GM18526 (cell line): ENCODE measurements at regions not wholly inside any gene's neighbourhood (a gene's known extent, or its start where the extent isn't known, plus 50 kb on each side); places are given as distances from the start of the nearest gene placed in this dataset.

Experiments used
- POLR2A ChIP-seq: IDR thresholded peaks from 3 replicates; pipeline ENCODE4 v1.6.1; 2011; ENCODE audit not compliant: insufficient read length; ENCODE audit errors: extremely low read depth

DNA sequence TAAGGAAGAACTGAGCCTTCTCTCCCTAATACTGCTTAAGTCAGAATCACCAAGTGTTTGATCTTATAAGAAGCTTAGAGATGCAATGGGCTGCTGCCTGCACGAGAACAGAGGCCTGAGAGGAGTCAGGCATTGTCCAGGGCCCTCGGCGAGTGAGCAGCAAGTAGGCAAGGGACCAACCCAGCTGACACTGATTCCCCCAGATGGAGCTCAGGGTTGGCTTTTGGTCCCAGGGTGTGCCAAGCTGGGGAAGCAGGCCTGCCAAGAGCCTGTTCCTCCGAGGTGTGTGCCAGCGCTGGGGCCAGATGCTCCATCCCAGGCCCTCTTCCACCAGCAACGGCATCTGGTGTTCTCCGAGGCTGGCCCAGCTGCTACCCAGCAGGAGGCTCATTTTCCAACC, 222.0 kb upstream of the ZMIZ1 start:
- TF ChIP-seq POLR2A: no peak

- no peak for TF ChIP-seq POLR2A
Observed at GRCh38 chr10:78847485-78847884, 221.3 kb upstream of the ZMIZ1 start.

- TF ChIP-seq POLR2A: no peak
Observed at GRCh38 chr10:78849115-78849514, 219.7 kb upstream of the ZMIZ1 start.

- no peak for TF ChIP-seq POLR2A
Observed at GRCh38 chr10:78849731-78850130, 219.0 kb upstream of the ZMIZ1 start.

GRCh38 chr10:78850644-78851435, 217.9 kb upstream of the ZMIZ1 start:
- no peak for TF ChIP-seq POLR2A

GRCh38 chr10:78851647-78852046, 217.1 kb upstream of the ZMIZ1 start:
- TF ChIP-seq POLR2A: no peak

DNA sequence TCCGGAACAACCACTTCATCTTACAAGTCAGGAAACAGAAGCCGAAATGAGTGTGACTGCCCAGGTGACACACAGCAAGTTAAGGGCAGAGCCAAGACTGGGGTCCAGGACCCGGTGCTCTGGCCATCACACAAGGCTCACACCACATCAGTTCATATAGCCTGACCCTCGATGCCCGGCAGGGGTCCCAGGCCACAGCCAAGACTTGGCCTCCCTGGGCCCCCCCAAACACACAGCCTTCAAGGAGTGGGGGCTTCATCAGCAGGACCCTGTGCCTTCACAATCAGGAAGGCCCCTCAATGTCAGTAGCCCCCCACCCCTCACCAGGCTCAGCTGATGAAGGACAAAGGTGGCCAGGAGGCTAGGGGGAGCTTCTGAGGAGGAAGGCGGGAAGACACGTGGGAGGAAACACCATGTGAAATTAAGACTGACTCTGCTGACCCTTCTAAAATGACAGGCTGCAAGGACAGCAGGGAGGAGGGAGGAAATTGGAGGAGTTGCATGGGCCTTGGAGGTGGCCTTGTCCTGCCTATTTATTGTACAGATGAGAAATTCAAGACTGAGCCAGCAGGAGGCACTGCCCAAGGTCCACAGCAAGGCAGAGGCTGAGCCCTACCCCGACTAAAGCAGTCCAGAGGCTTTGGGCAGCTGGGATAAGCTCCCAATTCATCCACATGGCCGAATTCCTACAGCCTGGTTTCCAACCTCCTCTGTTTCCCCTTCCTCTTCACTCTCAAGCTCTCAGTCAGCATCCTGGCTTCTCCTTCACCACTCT, 216.1 kb upstream of the ZMIZ1 start:
- TF ChIP-seq POLR2A: no peak

DNA sequence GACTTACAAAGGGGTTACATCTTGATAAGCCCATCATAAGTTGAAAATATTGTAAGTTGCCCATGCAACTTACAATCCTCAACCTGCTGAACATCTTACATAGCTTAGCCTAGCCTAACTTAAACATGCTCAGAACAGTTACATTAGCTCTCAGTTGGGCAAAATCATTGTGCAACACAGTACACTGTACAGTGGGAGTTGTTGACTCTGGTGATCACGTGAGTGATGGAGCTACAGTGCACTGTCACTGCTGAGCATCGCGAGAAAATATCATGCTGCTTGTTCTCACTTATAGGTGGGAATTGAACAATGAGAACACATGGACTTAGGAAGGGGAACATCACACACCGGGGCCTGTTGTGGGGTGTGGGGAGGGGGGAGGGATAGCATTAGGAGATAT, 214.9 kb upstream of the ZMIZ1 start:
- no peak for TF ChIP-seq POLR2A

DNA sequence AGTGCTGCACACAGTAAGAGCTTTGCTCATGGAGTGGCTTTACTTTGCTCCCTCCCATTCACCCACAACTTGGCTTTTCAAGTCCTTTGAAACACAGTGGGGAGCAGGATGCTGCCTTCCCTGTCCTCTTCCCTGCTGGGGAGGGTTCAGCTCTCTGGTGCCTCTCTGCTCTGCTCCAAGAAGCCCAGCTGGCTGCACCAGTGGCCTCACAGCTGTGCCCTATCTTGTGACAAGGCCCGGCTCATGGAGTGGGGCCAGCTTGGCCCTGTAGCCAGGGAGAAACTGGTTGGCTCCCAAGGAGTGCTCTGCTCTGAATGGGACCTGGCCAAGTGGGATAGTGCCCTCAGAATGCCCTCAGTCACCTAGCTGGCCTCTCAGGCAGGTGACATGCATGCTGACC, 212.3 kb upstream of the ZMIZ1 start:
- TF ChIP-seq POLR2A: no peak

GRCh38 chr10:78857193-78857592, 211.6 kb upstream of the ZMIZ1 start:
- TF ChIP-seq POLR2A: no peak

GRCh38 chr10:78859266-78859665, 209.5 kb upstream of the ZMIZ1 start:
- TF ChIP-seq POLR2A: no peak

DNA sequence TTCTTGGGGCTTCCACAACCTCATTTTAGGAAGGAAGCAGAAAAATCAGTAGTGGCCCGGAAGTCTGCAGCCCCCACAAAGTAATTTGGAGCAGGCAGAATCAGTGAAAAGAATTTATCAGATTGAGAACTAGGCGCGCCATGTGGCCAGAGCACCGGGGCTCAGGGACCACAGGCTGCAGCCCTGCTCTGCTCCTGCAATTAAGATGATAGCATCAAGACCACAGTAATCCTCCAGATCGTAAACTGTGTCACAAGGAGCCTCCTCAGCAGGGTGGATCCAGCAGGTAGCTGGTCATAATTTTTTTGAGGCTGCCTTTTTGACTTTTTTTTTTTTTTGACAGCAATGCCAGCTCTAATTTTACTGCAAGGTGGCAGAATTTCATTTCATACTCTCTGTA, 209.0 kb upstream of the ZMIZ1 start:
- TF ChIP-seq POLR2A: no peak

DNA sequence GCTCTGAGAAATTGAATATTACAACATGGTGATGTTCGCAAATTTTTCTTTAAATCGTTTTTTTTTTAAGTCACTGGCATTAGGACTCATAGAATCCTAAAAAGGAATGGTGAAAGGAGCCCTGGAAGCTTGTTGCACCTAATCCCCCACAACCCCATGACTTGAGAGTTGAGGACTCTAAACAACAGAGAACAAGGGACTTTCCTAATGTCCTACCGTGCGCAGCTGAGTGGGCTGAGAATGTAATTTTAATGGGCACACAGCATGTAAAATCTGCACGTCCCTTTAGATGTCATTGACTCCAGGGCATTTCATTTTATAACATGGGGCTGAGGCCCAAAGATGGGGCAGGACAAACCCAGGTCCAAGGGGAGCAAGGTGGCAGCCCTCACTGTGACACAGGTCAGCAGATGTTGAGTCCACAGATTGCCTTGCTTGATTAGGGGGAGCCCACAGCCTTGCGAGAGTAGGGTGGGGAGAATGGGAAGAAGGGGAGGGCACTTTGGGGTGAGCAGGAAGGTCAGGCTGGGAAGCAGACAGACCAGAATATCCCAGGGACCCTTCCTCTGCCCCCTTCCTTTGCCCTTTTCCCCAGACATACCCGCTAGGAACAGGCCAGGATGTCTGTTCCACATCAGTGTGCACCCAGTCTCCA, 208.4 kb upstream of the ZMIZ1 start:
- TF ChIP-seq POLR2A: no peak

- TF ChIP-seq POLR2A: no peak
Observed at GRCh38 chr10:78861529-78862327, 207.0 kb upstream of the ZMIZ1 start.

DNA sequence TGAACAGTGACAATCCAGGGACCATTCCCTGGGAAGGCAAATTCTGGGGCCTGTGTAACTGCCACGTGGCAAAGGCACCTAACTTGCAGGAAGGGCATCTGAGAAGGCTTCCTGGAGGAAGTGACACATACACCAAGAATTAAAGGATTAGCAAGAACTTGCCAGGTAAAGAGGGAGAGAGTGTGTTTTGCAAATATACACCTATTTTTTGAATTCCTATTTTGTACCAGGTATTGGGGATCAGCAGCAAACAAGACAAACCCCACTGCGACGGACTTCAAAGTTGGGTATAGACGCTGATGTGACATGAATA, 206.5 kb upstream of the ZMIZ1 start:
- TF ChIP-seq POLR2A: no peak
